DMS 273 (cell line): ENCODE measurements at regions not wholly inside any gene's neighbourhood (a gene's known extent, or its start where the extent isn't known, plus 50 kb on each side); places are given as distances from the start of the nearest gene placed in this dataset.

ENCODE experiments used
- DNase-seq: peaks from one replicate; lab custom pipeline; 2025; ENCODE audit not compliant: unreplicated experiment; lab: John Stamatoyannopoulos, UW

GRCh38 chr2:21668078-21668710 is 544.4 kb downstream of the TDRD15 start:
- DNase-seq: no peak

- no peak for DNase-seq
Observed at GRCh38 chr2:21676041-21676440, 552.3 kb downstream of the TDRD15 start.

- no peak for DNase-seq
Observed at GRCh38 chr2:21676676-21677075, 552.9 kb downstream of the TDRD15 start.

- no peak for DNase-seq
Observed at GRCh38 chr2:21683838-21684237, 560.1 kb downstream of the TDRD15 start.

GRCh38 chr2:21687589-21687988 is 563.8 kb downstream of the TDRD15 start:
- no peak for DNase-seq

GRCh38 chr2:21690005-21690404 is 566.2 kb downstream of the TDRD15 start:
- DNase-seq: no peak

GRCh38 chr2:21693081-21693480 is 569.3 kb downstream of the TDRD15 start:
- DNase-seq: peak; percentile 87

GRCh38 chr2:21694079-21694878 is 570.5 kb downstream of the TDRD15 start:
- DNase-seq: peak; percentile 23

- DNase-seq: no peak
Observed at GRCh38 chr2:21696900-21697299, 573.1 kb downstream of the TDRD15 start.

GRCh38 chr2:21700644-21701043 is 576.9 kb downstream of the TDRD15 start:
- DNase-seq: no peak

- no peak for DNase-seq
Observed at GRCh38 chr2:21710031-21710430, 586.3 kb downstream of the TDRD15 start.

- DNase-seq: no peak
Observed at GRCh38 chr2:21710496-21710895, 586.7 kb downstream of the TDRD15 start.

- no peak for DNase-seq
Observed at GRCh38 chr2:21715887-21716286, 592.1 kb downstream of the TDRD15 start.

GRCh38 chr2:21727101-21727500 is 603.3 kb downstream of the TDRD15 start:
- DNase-seq: no peak

- DNase-seq: no peak
Observed at GRCh38 chr2:21728133-21728532, 604.4 kb downstream of the TDRD15 start.

- no peak for DNase-seq
Observed at GRCh38 chr2:21730141-21730540, 606.4 kb downstream of the TDRD15 start.

- DNase-seq: no peak
Observed at GRCh38 chr2:21740484-21740883, 616.7 kb downstream of the TDRD15 start.

- peak; percentile 5 for DNase-seq
Observed at GRCh38 chr2:21746499-21746898, 622.7 kb downstream of the TDRD15 start.

GRCh38 chr2:21748501-21748900 is 624.7 kb downstream of the TDRD15 start:
- no peak for DNase-seq

- peak; percentile 14 for DNase-seq
Observed at GRCh38 chr2:21754164-21754788, 630.5 kb downstream of the TDRD15 start.

GRCh38 chr2:21757805-21758430 is 634.1 kb downstream of the TDRD15 start:
- no peak for DNase-seq

GRCh38 chr2:21759819-21760218 is 636.1 kb downstream of the TDRD15 start:
- no peak for DNase-seq
